ENCODE measurements at regions not wholly inside any gene's neighbourhood (a gene's known extent, or its start where the extent isn't known, plus 50 kb on each side); places are given as distances from the start of the nearest gene placed in this dataset.
"Not testable (repeated sequence)": the region's sequence is repeated elsewhere in the genome, so short reads cannot be mapped to it uniquely, and the experiment has no call there.

DNA sequence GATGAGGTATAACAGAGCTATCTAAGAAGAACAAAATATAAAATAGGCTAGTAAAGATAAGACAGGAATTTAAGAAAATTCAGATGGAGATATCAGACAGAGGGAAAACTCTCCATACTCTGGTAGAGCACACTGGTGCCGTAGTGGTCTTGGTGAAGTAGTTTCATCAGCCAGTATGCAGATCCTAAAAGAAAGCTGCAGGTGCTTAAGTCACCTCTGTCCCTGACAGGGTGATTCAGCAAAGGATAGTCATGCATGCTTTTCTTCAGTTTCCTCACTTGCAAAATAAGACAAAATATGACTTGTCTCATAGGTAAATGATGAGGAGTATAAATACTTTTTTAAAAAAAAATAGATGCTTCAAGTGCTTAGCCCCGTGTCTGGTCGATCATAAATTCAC is 794.9 kb downstream of the TNS3 start:
- DNase-seq = no peak

- DNase-seq = no peak
These were observed 795.5 kb downstream of the TNS3 start for GRCh38 chr7:46786221-46786954.

DNA sequence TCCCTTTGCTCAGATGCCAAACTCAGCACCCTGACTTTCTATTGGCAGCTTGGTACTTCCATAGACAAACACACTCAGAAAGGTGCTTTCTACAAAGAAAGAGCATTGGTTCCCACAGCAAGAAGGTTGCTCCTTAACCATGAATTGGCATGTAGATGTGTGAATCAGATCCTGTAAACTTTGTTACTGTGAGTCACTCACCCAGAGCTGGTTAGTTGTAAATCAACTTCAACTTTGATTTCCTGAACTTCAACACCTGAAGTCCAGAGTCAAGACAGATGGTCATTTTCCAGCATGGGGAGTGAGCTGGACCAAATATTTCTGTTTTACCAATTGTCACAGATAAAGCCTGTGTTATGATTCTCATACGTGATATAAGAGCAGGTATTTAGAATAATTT is 797.2 kb downstream of the TNS3 start:
- DNase-seq = no peak

- no peak for DNase-seq
These were observed 799.9 kb downstream of the TNS3 start for GRCh38 chr7:46781901-46782439.

GRCh38 chr7:46776790-46777189 is 805.1 kb downstream of the TNS3 start:
- DNase-seq = no peak

DNA sequence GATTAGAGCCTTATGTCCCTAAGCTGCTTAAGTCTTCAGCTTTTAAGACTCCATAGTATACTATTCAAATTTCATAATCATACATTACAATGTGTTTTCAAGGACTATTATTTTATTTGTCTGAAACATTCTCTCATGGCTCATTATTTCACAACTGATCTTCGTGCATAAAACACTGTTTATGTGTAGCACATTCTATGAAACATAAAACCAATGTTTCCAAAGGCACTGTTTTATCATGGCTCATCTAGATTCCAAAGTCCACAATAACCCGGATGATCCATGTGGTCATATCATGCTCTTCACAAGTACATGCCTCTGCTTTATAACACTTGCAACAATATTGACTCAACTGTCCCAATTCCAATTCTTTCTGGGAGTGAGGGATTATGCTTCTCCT is 806.1 kb downstream of the TNS3 start:
- DNase-seq = no peak

DNA sequence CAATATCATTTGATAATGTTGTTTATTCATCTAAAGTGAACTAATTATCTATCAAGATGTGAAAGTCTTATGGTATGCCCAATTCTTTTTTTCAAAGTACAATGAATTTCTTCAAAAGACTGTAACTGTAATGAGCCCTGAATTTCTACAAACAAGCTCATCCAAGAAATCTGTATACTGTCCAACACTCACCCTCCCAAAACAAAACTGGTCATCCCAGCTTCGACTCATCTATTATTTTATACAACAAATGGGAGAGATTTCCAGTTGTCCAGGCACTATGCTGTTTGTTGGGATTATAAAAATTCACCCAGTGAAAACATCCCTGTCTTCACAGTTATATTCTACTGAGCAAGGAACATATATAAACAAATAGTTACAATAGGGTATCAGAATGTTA is 806.9 kb downstream of the TNS3 start:
- DNase-seq = no peak

GRCh38 chr7:46774515-46774914 is 807.4 kb downstream of the TNS3 start:
- no peak for DNase-seq

- DNase-seq = no peak
These were observed 809.1 kb downstream of the TNS3 start for GRCh38 chr7:46772776-46773175.

DNA sequence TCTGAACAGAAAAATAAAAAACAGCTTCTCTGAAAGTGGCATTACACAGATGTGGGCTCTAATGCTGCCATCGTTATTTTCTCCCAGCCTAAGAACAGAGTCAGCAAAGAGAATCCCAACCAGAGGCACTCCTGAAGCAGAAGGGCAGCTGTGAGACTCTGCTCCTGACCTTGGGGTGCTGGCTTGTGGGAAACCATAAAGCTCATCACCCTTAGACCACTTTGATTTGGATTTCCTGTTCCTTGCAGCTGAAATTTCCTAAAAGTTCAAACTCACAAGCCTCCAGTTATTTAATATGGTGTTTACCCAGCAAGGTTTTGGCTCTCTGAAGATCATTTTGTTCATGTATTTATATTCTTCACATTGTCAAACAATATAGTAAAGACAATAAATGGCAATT is 814.8 kb downstream of the TNS3 start:
- DNase-seq = no peak

GRCh38 chr7:46764100-46764936 is 817.6 kb downstream of the TNS3 start:
- no peak for DNase-seq

GRCh38 chr7:46763344-46763743 is 818.6 kb downstream of the TNS3 start:
- no peak for DNase-seq

DNA sequence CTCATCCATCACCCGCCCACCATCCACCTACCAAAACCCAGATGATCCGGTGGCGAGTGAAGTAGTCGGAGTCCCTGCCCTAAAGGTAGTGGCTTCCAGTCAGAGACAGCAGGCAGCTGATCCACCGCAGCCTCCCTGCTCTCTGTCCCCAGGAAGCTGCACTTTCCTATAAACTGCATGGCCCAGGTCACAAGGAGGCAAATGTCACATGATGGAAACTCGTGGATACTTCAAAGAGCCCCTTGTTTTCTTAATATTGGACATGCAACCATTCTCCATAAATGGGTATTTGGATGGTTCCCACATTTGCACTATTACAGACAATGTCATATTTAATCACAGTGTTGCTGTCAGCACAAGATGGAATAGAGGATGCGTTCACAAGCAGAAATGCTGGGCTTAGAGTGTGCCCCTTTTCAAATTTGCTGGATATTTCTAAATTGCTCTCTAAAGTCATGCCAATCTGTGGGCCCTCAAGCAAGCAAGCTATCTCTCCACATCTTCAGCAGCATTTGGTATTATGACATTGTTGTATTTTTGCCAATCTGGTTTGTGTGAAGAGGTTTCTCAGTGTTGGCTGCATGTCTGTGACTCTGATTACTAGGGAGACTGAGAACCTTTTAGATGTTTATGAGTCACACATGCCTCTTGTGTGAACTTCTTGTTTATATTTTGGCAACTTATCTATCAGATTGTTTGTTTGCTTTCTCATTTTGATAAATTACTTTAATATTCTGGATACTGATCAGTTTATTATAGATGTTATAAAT is 822.0 kb downstream of the TNS3 start:
- no peak for DNase-seq

DNA sequence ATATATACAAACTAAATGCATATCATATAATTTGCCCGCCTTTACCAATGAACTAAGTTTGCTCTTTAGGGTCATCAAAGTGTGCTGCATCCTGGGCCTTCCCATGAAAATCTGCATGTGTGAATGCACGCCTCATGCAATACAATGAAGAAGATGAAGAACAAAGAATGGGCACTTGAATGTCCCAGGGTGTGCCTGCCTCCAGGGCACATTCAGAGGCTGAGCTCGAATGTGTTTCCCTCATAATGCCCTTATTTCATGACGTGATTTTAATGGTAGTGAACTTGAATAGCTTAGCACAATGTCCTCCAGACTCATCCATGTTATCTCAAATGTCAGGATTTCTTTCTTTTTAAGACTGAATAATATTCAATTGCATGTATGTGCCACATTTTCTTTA is 824.9 kb downstream of the TNS3 start:
- no peak for DNase-seq

- no peak for DNase-seq
These were observed 825.7 kb downstream of the TNS3 start for GRCh38 chr7:46756256-46756655.

GRCh38 chr7:46755120-46756034 is 826.5 kb downstream of the TNS3 start:
- no peak for DNase-seq

GRCh38 chr7:46754140-46754720 is 827.7 kb downstream of the TNS3 start:
- no peak for DNase-seq

- no peak for DNase-seq
These were observed 828.2 kb downstream of the TNS3 start for GRCh38 chr7:46753662-46754061.

- no peak for DNase-seq
These were observed 829.0 kb downstream of the TNS3 start for GRCh38 chr7:46752881-46753366.

GRCh38 chr7:46751927-46752723 is 829.8 kb downstream of the TNS3 start:
- not testable (repeated sequence) for DNase-seq

DNA sequence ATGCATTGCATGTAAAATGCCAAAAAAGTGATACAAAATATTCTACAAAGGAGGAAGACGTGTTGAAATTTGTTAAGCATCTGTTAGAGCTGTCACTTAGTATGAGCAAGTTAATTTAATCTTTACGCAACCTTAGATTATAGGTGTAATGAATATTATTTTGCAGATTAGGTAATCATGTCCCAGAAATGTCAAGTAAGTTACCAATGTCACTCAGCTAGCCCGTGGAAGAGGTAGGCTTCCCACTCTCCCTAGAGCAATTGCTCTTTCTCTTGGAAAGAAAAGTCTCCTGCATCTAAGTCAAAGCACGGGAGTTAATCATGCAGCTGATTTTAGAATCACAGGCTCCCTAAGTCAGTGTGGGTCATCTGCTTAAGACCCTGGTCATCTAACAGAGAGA is 830.4 kb upstream of the IGFBP3 start:
- DNase-seq = no peak
